Ovary (tissue), 3 donors: ENCODE measurements at regions not wholly inside any gene's neighbourhood (a gene's known extent, or its start where the extent isn't known, plus 50 kb on each side); places are given as distances from the start of the nearest gene placed in this dataset.
"Not testable (repeated sequence)": the region's sequence is repeated elsewhere in the genome, so short reads cannot be mapped to it uniquely, and the experiment has no call there.

Experiments used
- CTCF ChIP-seq, 3 donors: fragments of 450-650 bp in 2 of 3; fragments of 200-600 bp in 1 of 3; IDR thresholded peaks; one replicate each; pipeline versions ENCODE4 v1.5.1 to v1.8.0; 2016 to 2022; ENCODE audit warnings: antibody characterized with exemption in 3 of 3, mild to moderate bottlenecking in 1 of 3
- POLR2A ChIP-seq: fragments of 450-650 bp; IDR thresholded peaks from one replicate; pipeline ENCODE4 v1.6.1; 2017; ENCODE audit warnings: antibody characterized with exemption, mild to moderate bottlenecking, moderate library complexity
- donor health status: DM: no; HTN: no; CAD: no.

GRCh38 chr5:159524279-159524678, 194.0 kb upstream of the IL12B start:
- not testable (repeated sequence) for TF ChIP-seq CTCF (IDR thresholded peaks at IDR 0.05); POLR2A
